ENCODE measurements at regions not wholly inside any gene's neighbourhood (a gene's known extent, or its start where the extent isn't known, plus 50 kb on each side); places are given as distances from the start of the nearest gene placed in this dataset.
A peak's percentile ranks its signal among the peaks of the same experiment; 100 is the strongest.
"Not testable (repeated sequence)": the region's sequence is repeated elsewhere in the genome, so short reads cannot be mapped to it uniquely, and the experiment has no call there.

DNA sequence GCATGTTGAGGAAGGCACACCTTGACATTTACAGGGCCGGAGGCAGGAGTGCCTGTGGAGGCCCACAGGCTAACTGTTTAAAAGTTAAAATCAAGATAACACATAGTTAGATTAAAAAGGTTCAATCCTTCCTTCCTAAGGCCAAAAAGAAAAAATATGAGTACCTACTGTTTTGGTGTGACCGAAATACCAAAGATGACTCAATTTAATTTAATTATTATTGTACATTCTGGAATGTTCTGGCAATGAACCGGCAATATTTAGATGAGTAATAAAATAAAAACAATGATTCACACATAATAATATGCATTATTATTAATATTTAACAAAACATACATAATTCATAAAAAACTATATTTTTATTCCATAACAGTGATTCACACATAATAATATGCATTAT is 136.8 kb upstream of the NTF3 start:
- DNase-seq: no peak
- Histone ChIP-seq H3K27me3 (no peaks in the 10 kb centered on the region), H3K36me3 (no peaks in the 10 kb centered on the region), H3K4me3 (no peak overlapping the region), H3K9me3 (no peaks in the 10 kb centered on the region)

DNA sequence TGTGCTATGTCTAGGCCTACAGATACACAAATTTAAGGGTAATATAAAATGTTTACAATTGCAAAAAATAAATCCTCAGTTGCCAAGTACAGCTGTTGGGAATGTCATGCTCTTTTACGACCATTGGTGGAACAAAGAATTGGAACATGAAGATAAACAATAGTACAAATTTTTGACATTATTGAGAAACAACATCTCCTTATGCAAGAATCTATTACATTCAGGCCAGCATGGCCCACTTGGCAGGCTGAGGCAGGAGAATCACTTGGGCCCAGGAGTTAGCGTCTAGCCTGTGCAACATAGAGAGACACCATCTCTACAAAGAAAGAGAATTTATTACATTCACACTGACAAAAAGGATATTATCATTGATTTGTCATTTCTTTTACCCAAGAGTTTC is 135.9 kb upstream of the NTF3 start:
- H3K27me3 ChIP-seq: no peaks in the 10 kb centered on the region
- H3K9me3 ChIP-seq: no peaks in the 10 kb centered on the region
- no peaks in the 10 kb centered on the region for H3K36me3 ChIP-seq
- H3K4me3 ChIP-seq: no peak overlapping the region
- DNase-seq: peak; percentile 49

DNA sequence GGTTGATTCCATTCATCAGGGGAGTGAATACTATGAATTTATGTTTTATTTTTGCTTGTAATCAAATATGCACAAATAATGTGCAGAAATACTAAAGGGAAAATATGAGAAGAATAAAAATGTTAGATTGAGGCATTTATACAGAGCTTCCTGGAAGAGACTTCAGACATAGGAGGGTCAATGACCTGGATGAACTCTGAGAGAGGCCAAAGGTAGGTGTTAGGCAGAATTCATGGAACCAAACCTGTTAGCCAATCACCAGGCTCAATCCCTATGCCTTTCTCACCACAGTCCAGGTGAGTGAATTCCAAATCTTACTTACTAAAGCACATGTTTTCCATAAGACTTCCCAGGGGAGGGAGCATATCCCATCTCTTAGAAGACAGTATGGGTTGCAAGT is 130.4 kb upstream of the NTF3 start:
- H3K36me3 ChIP-seq: no peaks in the 10 kb centered on the region
- no peaks in the 10 kb centered on the region for H3K27me3 ChIP-seq
- no peaks in the 10 kb centered on the region for H3K9me3 ChIP-seq
- no peak overlapping the region for H3K4me3 ChIP-seq
- DNase-seq: no peak

DNA sequence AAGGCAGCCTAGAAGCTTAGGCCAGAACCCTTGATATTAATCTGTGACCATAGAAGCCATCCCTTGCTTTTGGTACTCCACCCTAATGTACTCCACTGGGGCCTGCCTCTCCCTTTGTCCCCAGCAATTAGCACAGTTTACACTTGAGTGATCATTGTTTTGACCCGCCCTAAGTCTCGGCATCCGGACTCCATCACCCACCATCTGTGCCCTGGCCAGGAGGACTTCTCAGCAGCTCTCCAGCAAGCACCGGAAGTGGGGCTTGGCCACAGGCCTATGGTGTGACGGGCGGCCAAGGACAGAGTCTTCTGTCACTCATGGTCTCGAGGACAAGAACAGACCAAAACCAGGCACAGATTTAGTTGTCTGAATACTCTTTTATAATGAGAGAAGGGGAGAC is 126.5 kb upstream of the NTF3 start:
- no peaks in the 10 kb centered on the region for H3K27me3 ChIP-seq
- no peaks in the 10 kb centered on the region for H3K36me3 ChIP-seq
- H3K9me3 ChIP-seq: no peaks in the 10 kb centered on the region
- no peak overlapping the region for H3K4me3 ChIP-seq
- DNase-seq: peak; percentile 27

DNA sequence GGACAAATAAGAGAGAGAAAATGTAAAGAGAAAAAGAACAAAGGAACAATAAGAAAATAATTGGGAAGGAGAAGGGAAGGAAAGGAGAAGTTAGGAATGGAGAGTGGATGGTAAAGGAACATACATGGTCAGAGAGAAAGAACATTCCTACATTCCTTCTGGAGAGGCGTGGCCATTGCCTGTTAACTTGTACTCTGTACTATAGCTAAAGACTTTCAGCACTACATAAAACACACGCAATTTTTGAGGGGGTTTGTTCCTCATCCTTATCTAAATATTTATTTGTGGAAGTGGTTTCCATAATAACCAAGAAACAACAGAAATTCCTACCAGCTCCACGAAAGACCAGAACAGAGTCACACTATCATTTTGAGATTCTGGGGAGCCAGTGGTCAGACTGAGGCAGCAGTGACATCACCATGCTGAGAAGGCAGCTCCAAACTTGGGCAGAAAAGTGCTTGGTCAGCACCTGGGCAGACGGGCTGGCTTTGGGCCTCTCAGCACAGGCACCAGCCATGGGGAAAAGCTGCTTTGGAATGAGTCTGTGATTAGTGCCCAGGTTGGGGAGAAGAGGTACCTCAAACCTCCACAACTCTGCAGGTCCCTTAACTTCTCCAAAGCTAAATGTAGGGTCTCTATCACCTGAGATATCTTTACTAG is 125.9 kb upstream of the NTF3 start:
- Histone ChIP-seq H3K4me3 (no peak overlapping the region), H3K9me3 (no peaks in the 10 kb centered on the region), H3K27me3 (no peaks in the 10 kb centered on the region), H3K36me3 (no peaks in the 10 kb centered on the region)
- DNase-seq: no peak

DNA sequence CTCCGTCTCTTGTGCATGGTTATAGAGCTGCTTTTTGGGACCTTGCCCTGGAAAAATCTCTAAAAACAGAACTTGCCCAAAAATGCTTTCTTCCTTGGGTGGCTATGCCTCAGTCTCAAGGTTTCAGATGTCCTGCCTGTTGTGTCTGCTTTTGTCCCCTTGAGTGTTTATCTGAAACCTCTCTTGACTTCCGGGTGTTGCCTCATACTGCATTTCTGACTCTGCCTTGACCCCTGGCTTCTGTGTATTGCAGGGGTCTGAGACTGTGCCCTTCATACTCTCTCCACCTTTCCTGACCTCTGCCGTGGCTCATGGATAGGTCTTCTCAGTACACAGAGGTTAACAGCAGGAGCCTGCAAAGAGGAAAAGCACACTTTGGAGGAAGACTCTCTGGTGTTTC is 124.8 kb upstream of the NTF3 start:
- Histone ChIP-seq H3K9me3 (no peaks in the 10 kb centered on the region), H3K36me3 (no peaks in the 10 kb centered on the region), H3K4me3 (no peak overlapping the region), H3K27me3 (no peaks in the 10 kb centered on the region)
- DNase-seq: no peak

DNA sequence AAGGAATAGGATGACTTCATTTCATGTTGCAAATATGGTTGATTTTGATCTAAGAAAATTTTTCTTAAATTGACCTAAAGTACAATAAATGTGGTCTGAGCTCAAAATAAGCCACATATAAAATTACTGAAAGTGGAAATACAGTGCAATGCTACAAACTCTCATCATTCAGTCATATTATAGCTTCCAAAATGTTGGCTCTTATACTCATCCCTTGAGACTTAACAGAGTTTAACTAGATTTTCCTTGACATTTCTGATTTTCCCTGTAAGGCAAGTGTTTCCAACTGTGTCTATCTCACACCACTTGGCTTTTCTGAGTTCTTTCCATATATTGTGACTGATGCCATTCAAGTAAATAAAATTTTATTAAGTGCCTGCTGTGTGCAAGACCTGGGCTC is 123.7 kb upstream of the NTF3 start:
- H3K27me3 ChIP-seq: no peaks in the 10 kb centered on the region

DNA sequence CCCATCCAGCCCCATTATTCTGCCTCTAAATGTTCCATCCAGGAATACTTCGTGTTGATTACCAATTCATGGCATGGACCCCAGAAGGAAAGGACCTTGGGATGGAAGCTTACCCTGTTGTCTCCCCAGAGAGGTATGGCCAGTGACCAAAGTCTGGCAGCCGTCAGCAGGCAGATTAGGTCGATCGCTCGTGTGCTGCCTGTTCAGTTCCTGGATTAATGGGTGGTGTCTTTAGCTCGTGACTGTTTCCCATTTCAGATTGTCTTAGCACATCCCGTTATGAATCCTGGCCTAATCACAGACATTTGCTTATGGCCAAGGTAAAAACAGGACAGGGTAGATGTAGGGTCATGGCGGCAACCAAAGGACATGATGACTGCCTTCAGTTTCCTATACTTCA is 122.9 kb upstream of the NTF3 start:
- no peak for DNase-seq
- no peaks in the 10 kb centered on the region; the same call in 1 of the 2 replicates for H3K9me3 ChIP-seq
- no peak overlapping the region for H3K4me3 ChIP-seq
- no peaks in the 10 kb centered on the region for H3K27me3 ChIP-seq
- H3K36me3 ChIP-seq: no peaks in the 10 kb centered on the region

More for the DNA sequence above, 123.7 kb upstream of the NTF3 start:
- H3K36me3 ChIP-seq: no peaks in the 10 kb centered on the region
- no peak overlapping the region for H3K4me3 ChIP-seq
- H3K9me3 ChIP-seq: no peaks in the 10 kb centered on the region
- no peak for DNase-seq

DNA sequence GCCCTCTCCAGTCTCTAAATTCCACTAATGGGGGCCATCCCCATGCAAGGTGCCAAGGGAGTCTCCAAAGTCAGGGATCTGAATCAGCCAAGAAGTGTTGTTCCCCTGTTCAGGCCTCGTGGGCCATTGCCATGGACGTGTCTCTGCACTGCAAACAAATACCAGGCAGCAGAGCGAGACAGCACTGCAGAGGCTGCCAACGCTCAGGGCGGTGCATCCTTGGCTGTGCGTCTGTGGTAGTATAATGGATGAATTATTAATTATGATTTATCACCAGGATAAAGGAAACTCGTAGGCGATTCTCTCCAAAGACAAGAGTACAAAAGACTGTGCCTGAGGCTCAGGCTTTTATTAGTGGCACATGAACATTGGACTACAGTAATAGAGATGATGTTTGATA is 122.3 kb upstream of the NTF3 start:
- Histone ChIP-seq H3K4me3 (no peak overlapping the region), H3K9me3 (peaks cover 4% of the 10 kb centered on the region; the same call in 1 of the 2 replicates), H3K36me3 (no peaks in the 10 kb centered on the region), H3K27me3 (no peaks in the 10 kb centered on the region)
- DNase-seq: peak; percentile 19

DNA sequence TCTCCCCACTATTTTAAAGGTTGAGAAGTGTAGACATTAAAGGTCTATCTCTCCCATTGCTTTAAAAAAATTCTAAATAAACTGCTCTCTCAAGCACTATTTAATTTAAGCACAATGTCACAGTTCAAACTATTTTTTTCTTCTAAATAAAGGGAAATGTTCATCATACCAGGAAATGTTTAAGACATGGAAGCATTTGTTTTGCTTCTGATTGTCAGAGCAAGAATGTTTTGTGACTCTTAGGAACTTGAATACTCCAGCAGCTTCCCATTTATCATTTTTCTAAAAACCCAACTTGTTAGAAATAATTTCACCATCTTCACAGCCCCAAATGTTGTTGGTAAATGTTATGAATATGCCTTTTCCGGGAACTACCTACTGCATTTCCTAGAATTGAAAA is 121.8 kb upstream of the NTF3 start:
- Histone ChIP-seq H3K36me3 (no peaks in the 10 kb centered on the region), H3K9me3 (peaks cover 4% of the 10 kb centered on the region; the same call in 1 of the 2 replicates), H3K27me3 (no peaks in the 10 kb centered on the region), H3K4me3 (no peak overlapping the region)
- no peak for DNase-seq

DNA sequence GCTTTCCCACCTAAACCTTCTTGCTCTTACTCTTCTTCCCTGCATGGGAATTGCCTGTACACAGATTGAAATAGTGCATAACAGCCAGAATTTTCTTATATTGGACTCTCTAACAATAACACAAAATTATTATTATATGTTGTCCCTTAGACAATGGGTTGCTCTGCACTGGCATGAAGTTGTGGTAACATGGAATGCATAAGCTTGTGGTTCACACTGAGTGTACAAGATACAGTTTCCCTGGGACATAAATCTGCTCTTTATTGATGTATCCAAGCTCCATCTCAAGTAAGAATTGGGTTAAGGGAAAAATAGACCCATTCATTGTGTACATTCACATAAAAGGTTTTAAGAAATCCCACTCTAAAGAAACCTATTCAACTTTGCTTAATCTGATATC is 114.4 kb upstream of the NTF3 start:
- Histone ChIP-seq H3K27me3 (no peaks in the 10 kb centered on the region), H3K4me3 (no peak overlapping the region), H3K36me3 (no peaks in the 10 kb centered on the region), H3K9me3 (peaks cover 6% of the 10 kb centered on the region; the same call in 1 of the 2 replicates)
- DNase-seq: no peak

DNA sequence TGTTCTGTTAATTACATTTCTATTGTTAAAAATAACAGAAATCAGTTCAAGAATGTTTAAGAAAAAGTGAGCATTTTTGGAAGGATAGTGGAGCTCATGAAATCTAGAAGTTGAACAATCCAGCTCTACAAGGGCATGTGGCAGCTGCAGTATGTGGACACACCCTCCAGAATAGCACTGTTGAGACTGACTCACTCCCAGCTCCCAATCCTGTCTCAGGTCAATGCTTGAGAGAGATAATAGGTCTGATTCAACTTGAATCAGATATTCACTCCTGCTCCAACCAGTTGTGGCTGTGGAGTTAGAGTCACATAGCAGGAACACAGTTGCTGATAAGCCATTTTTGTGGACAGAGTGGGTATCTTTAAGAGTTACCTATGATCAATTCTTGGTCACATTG is 113.0 kb upstream of the NTF3 start:
- Histone ChIP-seq H3K4me3 (no peak overlapping the region), H3K9me3 (peaks cover 6% of the 10 kb centered on the region; the same call in 1 of the 2 replicates), H3K27me3 (no peaks in the 10 kb centered on the region), H3K36me3 (no peaks in the 10 kb centered on the region)
- peak; percentile 75 for DNase-seq

DNA sequence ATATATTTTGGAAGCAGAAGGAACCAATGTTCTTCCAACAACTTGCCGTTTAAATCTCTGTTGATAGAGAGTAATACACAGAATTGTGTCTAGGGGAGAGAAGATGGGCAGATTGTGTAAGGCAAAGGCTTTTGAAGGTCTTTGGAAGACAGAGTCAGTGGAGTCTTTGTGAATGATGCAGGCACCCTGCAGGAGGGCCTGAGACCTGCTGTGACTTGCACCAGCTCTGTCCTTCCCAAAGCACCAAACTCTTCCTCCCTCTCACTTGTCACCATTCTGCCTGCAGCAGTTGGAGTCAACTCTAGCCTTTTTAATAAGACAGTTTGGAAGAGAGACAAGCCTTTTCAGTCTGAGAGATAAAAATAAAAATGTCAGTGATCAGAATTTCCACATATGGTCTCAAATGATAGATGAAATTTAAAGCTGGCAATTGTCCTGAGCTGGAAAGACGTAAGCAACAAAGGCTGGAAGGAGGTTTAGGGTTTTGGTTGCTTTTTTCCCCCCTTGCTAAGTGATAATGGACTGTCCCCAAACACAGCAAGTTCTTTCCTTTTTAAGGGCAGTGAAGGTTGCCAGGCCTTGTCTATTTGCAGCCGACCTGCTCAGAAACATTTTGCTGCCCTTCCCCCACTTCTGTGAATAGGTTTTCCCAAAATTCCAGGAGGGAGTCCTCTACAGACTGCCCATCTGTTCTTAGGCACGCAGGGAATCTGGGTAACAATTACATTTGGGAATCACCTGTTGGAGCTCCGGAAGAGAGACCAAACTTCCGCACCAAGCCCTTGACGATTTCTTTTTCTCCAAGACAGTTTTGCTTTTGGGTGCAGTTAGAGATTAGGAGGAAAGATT is 103.0 kb upstream of the NTF3 start:
- no peaks in the 10 kb centered on the region for H3K36me3 ChIP-seq
- no peaks in the 10 kb centered on the region for H3K27me3 ChIP-seq
- 0 out of 2 replicates have a peak, but pooled peaks cover 2% of the 10 kb centered on the region for H3K9me3 ChIP-seq
- no peak overlapping the region for H3K4me3 ChIP-seq
- no peak for DNase-seq

DNA sequence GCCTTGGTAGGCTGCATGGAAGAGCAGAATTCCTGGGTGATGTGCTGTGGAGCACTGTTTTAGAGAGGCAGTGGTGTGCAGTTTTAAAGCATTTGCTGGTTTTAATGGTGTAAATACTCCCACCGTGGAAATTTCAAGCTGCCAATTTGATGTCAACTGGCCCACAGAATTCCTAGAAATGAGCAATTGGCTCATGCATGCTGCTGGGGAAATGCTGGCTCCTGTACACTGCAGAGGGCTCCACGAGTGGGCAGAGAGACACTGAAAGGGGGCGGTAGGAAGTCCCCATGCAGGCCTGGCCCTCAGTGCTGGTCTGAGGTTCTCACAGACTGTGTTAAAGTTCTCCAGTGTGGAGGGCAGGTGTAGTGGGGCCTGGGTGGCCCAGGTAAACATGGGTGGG is 99.4 kb upstream of the NTF3 start:
- no peaks in the 10 kb centered on the region for H3K9me3 ChIP-seq
- no peak for DNase-seq
- H3K36me3 ChIP-seq: no peaks in the 10 kb centered on the region
- no peak overlapping the region for H3K4me3 ChIP-seq
- H3K27me3 ChIP-seq: no peaks in the 10 kb centered on the region

DNA sequence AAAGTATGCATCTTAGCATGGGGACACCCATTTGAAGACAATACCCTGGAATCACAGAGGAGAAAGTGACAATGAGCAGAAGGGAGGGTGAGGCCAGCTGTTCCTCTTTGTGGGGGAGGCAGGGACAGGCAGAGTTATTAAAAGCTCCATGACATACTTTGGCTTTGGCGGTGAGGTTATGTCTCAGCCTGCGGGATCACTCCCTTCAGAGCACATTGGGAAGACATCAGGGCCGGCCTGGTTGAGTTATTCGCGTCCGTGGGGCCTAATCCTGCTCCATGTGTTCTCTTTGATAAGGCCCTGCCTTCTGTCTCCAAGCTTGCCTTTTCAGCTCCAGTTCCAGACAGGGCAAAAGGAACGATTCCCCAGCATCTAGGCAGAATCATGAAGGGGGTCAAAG is 98.8 kb upstream of the NTF3 start:
- no peaks in the 10 kb centered on the region for H3K27me3 ChIP-seq
- H3K9me3 ChIP-seq: no peaks in the 10 kb centered on the region
- H3K36me3 ChIP-seq: no peaks in the 10 kb centered on the region
- H3K4me3 ChIP-seq: no peak overlapping the region
- DNase-seq: no peak

DNA sequence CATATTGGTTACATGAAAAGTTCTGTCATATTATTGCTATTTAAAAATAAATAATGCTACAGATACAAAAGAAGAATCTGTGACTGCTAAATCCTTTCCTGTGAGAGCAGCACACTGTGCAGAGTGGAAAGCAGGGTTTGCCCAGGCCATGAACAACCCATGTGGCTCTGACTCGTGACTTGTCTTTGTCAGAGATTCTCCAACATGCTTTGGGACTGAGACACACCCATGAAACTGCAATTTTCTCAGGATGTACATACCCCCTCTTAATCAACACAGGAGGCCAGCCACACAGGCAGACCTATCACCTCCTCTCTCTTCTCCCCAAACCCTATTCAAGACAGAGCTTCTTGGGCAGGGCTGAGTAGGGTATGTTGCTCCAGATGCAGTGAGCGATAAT is 96.8 kb upstream of the NTF3 start:
- no peak for DNase-seq
- Histone ChIP-seq H3K4me3 (no peak overlapping the region), H3K9me3 (peaks cover 2% of the 10 kb centered on the region; the same call in 1 of the 2 replicates), H3K36me3 (no peaks in the 10 kb centered on the region), H3K27me3 (no peaks in the 10 kb centered on the region)

DNA sequence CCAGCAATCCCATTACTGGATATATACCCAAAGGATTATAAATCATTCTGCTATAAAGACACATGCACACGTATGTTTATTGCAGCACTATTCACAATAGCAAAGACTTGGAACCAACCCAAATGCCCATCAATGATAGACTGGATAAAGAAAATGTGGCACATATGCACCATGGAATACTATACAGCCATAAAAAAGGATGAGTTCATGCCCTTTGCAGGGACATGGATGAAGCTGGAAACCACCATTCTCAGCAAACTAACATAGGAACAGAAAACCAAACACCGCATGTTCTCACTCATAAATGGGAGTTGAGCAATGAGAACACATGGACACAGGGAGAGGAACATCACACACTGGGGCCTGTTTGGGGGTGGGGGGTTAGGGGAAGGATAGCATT is 90.8 kb upstream of the NTF3 start:
- DNase-seq, H3K36me3 ChIP-seq, H3K27me3 ChIP-seq, H3K9me3 ChIP-seq, H3K4me3 ChIP-seq: not testable (repeated sequence)

DNA sequence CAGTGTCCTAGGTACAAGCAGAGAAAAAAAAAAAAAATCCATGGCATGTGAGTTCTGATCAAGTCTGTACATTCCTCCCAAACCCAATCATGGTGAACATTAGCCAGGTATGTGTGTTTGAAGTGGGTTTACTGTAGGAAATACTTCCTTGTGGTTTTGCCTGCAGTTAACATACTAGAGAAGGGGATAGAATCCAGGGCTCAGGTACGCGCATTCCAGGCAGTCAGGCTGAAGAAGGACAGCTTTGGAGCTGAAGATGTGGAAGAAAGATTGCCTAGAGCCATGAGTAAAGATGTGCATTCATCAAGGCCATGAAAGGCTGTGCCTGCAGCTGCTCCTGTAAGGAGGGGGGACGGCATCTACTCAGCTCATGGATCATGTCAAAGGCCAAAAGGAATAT is 88.2 kb upstream of the NTF3 start:
- peaks cover 2% of the 10 kb centered on the region; the same call in 1 of the 2 replicates for H3K9me3 ChIP-seq
- no peaks in the 10 kb centered on the region for H3K27me3 ChIP-seq
- H3K36me3 ChIP-seq: no peaks in the 10 kb centered on the region
- H3K4me3 ChIP-seq: no peak overlapping the region
- DNase-seq: no peak
